Neural progenitor cell (in vitro differentiated cells): ENCODE measurements at regions not wholly inside any gene's neighbourhood (a gene's known extent, or its start where the extent isn't known, plus 50 kb on each side); places are given as distances from the start of the nearest gene placed in this dataset.

Experiments
- EZH2 ChIP-seq: fragments of 200-600 bp; sonication (generic); IDR thresholded peaks from 2 replicates; pipeline ENCODE4 v1.6.1; 2017; ENCODE audit warnings: antibody characterized with exemption, mild to moderate bottlenecking, moderate library complexity
- TF ChIP-seq, protein P1 (sequence below): fragments of 200-600 bp; sonication (generic); IDR thresholded peaks from 2 replicates; pipeline ENCODE4 v1.5.1; 2017; ENCODE audit warnings: antibody characterized with exemption, mild to moderate bottlenecking

DNA sequence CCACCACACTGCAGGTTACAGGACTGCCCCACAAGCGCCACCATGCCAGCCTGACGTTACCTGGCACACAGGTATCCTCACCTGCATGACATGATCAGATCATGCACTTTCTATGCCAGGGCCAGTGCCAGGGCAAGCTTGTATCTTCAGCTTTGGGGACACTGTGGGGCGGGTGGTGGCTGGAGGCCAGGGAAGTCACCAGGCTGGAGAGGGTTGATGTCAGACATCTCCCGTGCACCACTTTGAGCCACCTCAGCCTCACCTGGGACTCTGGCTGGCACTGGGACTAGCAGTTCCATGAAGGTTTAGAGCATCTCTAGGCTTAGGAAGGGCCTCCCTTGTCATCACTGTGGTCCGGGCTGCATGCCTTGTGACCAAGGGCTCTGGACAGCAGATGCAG lies 97.2 kb downstream of the WTIP start:
- TF ChIP-seq, protein P1, sequence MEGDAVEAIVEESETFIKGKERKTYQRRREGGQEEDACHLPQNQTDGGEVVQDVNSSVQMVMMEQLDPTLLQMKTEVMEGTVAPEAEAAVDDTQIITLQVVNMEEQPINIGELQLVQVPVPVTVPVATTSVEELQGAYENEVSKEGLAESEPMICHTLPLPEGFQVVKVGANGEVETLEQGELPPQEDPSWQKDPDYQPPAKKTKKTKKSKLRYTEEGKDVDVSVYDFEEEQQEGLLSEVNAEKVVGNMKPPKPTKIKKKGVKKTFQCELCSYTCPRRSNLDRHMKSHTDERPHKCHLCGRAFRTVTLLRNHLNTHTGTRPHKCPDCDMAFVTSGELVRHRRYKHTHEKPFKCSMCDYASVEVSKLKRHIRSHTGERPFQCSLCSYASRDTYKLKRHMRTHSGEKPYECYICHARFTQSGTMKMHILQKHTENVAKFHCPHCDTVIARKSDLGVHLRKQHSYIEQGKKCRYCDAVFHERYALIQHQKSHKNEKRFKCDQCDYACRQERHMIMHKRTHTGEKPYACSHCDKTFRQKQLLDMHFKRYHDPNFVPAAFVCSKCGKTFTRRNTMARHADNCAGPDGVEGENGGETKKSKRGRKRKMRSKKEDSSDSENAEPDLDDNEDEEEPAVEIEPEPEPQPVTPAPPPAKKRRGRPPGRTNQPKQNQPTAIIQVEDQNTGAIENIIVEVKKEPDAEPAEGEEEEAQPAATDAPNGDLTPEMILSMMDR, result no peak
- TF ChIP-seq EZH2, result no peak
